ENCODE measurements at regions not wholly inside any gene's neighbourhood (a gene's known extent, or its start where the extent isn't known, plus 50 kb on each side); places are given as distances from the start of the nearest gene placed in this dataset.

DNA sequence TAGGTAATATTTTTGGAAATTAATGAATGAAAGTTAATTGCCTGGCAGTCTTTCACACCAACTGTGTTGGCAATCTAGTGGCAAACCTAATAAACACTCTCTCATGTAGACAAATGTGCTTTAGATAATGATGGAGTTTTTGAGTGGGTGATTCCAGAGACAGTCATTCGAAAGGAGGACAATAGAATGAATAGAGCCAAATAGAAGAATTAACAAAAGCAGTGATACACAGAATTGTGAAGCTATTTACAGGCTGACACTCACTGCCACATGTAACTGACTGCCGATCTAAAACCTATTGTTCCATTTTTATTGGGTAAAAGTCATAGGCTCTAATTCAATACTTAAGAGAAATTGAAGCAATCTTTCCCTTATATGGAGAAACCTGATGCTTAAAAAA is 338.5 kb downstream of the PCDH7 start:
- no peak for DNase-seq (ENCODE audit: low read depth)

DNA sequence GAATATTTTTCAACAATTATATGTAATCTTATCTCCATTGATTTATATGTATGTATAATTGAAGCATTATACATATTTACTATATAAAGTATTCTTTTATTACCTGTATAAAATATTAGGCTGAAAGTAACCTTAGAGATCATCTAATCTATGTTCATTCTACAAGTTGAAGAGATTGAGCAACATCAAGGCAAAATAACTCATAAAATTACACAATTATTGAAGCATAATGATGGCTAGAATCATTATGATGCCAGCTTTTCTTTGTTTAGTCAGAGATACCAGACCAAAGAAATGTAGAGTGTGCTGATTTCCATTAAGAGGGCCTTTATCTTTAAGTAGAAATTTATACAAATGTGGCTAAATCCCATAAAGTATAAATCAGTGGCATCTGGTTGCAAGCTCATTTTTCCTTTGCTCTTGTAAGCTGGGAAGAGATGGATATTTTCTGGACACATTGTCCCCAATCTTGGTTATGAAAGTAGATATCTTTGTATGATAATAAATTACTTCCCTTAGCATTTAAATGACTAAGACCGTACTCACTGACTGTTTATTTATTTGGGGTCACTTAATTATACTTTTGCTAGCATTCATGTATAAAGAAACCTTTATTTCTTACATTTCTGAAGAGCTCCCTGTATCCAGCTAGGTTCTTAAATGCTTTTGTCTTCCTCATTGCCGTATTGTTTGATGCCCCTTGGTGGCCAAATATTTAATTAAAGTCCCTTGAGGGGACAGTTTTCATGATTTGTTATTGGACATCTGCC is 339.8 kb downstream of the PCDH7 start:
- no peak for DNase-seq (ENCODE audit: low read depth)

DNA sequence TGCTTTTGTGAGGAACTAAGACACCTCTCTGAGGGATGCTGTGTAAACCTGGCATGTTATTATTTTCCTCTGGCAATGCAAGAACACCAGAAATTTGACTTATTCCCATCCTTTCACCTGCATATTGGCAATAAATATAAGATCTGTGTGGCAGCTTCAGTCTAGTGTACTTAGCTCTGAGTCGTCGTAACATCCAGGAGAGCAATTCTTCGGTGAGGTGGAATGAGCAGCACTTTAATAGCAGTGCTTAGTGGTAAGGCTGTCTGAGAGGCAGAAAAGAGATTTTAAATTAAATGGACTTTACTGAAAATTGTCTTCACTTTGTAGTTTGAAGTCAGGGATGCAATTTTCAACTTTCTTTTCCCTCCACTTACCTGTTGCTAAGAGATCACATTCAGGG is 344.9 kb downstream of the PCDH7 start:
- DNase-seq (ENCODE audit: low read depth), result no peak

DNA sequence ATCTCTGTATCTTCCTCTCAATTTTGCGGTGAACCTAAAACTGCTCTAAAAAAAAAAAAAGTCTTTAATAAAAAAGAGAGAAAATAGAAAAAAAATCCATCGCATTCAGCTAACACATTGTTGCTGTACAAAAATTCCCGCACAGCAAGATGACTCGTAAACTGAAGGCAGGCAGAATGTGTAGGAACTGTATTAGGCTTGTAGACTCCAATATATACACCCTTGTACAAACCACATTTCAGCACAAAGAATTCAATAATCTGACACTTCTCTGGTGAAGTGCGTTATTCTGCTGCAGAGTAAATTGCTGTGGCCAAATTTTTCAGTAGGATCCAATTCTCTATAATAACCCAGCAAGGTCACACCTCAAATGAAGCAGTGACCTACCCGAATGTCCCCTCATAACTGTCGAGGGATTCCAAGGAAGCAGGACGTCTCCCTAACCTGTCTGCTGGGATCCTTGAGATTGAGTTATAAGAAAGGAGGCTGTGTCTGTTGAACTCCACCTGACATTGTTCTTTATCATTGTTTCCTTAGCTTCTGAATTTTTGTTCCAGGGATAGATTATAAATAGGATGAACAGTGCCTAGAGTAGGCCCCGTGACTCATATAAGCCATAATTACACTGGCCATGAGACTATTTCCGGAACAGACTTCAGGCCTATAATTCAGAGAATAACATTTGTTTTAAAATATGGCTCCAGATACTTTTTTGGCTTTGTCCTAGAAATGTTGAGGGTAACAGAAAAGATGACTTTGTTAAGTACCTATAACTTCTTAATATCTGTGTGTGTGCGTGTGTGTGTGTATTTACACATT is 348.3 kb downstream of the PCDH7 start:
- DNase-seq (ENCODE audit: low read depth), result no peak

DNA sequence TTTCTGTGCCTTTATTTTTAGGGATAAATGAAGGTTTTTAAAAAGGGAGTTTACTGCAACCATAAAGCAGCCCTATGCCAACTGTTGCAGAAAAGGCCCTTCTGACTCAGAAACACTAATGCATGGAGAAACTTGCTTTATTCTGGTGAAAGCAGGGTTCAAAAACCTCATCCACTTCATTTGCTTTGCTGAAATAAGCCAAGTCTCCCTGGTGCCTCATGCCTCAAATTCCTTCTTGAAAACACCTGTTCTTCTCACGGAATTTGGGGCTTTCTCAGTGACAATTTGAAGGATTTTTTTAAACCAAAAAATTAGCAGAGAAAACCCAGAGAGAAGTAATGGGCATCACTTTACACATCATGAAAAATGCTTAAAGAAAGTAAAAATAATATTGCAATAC is 349.0 kb downstream of the PCDH7 start:
- no peak for DNase-seq (ENCODE audit: low read depth)

- no peak for DNase-seq (ENCODE audit: low read depth)
Measured at GRCh38 chr4:31071508-31072486, 351.6 kb downstream of the PCDH7 start.

DNA sequence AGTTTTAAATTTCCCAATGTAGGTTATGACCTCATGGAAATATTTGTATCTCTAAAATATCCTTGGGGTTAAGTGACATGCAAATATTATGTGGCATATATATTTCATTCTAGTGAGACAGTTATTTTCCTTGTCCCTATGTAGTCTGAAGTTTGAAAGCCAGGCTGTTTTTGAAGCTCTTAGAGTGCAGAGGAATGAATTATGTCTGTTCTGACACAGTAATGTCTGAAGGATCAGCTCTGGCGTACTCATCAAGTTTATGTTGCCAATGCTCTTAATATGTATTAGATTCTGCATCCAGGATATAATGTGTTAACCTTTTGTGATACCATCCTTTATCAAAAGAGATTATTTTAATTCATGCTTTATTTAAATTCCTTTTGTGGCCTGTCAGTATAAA is 355.8 kb downstream of the PCDH7 start:
- DNase-seq (ENCODE audit: low read depth), result no peak

DNA sequence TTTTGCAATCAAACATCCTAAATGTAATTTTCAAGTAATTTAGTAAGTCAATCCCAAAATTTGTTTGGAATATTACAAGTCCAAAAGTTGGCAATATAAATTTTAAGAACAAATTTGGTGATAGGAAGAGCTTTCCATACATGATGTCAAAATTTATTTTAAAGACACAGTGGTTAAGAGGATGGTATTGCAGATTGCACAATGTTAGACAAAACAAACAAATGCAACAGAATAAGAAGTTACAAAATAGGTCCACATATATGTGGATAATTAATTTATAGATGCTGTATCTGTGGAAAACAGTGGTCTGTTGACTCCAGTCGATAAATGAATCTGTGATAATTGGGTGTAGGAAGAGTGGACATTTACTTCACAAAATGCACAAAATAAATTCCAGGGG is 358.5 kb downstream of the PCDH7 start:
- DNase-seq (ENCODE audit: low read depth), result no peak

DNA sequence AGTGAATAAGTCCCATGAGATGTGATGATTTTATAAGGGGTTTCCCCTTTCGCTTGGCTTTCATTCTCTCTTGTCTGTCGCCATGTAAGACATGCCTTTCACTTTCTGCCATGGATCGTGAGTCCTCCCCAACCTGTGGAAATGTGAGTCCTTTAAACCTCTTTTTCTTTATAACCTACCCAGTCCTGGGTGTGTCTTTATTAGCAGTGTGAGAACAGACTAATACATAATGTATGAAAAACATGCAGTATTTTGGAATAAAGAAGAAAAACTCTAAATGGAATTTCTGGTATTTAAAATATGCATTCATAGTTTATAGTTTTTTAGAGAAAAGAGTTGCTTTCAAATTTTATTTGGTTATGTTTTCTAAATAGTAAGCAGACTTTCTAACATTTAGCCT is 360.7 kb downstream of the PCDH7 start:
- DNase-seq (ENCODE audit: low read depth), result no peak

- peak; percentile 1 for DNase-seq (ENCODE audit: low read depth)
Measured at GRCh38 chr4:31081366-31081765, 361.2 kb downstream of the PCDH7 start.

DNA sequence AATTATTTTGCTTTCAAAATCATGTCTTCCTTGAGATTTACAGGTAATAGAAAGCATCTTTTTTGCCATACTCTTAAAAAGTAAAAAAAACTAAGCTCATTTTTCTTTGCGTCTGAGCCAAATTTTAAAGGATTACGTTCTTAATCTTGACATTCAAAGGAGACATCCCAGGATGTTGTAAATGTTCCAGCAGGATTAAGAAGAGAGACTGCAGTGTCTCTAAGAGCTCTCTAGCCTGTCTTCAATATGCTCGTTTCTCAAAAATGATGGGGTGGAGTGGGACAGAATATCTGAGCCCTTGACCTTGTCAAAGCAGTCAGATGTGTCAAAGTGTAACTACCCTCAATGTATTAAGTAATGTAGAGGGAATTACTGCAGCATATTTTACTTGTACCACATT is 363.3 kb downstream of the PCDH7 start:
- DNase-seq (ENCODE audit: low read depth), result no peak

GRCh38 chr4:31084806-31085416 is 364.7 kb downstream of the PCDH7 start:
- no peak for DNase-seq (ENCODE audit: low read depth)

DNA sequence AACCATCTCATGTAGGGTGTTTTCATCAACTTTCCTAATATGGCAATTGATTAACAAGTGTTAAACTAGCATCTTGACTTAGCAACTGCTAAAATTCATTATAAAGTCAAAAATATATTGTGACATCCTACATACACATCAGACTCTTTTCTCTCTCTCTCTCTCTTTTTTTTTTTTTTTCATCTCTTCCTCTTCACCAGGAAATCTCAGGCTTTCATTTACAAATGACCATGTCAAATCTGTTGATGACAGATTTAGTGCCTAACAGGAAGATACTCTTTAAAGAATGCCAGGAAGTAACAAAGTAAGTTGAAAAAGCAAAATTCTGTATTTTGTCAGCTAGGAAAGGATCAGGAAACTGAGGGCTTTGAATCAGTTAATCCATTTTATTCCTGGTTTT is 365.5 kb downstream of the PCDH7 start:
- DNase-seq (ENCODE audit: low read depth), result no peak

- no peak for DNase-seq (ENCODE audit: low read depth)
Measured at GRCh38 chr4:31086756-31087330, 366.7 kb downstream of the PCDH7 start.

DNA sequence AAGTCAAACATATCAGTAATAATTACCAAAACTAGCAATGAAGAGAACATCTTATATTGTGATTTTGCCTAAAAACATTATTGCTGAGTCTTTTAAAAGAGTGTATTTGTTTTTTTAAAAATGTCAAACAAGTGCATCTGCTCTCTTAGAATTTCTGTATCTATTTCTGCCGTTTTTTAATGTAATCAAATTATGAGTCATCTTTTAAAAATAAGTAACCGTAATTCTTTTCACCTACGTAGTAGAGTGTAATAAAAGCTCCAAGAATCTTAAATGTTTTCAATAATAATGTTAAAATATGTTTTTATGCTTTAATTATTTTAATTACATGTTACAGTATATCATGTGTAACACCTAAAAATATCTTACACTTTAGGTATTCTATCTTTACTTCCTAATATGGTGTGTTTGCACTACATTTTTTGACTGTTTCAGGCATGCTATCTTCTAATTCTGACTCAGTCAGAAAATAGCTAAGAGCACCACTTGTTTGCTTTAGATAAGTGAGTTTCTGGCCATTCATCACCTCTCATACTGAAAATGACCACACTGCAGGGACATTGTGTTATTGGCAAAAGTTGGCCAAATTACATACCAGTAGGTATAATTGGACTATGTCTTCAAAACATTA is 368.5 kb downstream of the PCDH7 start:
- peak; percentile 39 for DNase-seq (ENCODE audit: low read depth)

DNA sequence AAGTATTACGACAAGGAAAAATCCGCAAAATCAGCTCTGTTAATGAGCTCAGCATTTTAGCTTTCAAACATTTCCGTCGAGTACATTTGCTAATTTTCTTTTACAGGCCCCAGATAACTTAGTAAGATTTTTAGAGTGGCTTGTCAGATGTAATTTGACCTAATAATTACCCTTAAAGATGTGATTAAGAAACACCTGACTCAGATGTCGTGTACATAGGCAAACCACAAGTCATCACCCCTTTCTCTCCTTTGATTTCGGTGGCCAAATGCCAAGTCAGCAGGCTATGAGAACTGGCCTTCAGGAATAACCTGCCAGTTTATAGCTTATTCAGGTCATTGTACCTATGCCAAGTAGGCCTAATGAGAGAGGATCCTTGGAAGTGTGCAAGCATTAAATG is 369.6 kb downstream of the PCDH7 start:
- peak; percentile 94 for DNase-seq (ENCODE audit: low read depth)

DNA sequence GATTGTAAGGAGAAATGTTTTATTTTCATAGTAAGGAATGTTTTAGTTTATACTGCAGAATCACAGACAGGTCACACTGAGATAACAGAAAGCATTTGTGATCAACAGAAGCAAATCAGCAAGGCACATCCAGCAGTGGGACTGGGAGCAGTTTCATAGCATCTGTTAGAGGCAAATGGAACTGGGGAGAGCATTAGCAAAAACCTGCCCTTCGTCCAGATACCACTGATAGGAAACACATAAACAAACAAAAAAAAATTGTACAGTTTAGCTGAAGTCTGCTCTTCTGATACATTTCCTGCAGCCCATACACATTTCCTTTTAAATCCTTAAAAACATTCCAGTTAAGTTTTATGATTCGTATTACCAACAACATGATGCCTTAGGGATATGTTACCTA is 374.3 kb downstream of the PCDH7 start:
- DNase-seq (ENCODE audit: low read depth), result no peak

DNA sequence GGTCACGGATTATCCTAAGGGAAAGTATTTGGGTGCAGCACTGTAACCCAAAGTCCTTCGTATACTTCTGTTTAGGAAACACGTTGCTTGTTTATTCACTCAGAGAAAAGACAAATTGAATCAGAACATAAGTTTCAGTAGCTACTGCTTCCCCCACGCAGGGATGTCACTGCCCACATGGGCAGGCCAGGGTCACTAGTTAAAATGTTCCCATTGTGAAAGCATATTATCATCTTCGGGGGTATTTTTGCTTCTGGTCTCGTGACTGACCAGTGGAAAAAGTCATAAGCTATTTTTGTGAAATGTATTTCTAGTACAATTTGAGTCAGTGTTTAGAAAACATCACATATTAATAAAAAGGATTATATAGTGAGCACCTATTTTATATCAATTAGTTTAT is 377.8 kb downstream of the PCDH7 start:
- no peak for DNase-seq (ENCODE audit: low read depth)

DNA sequence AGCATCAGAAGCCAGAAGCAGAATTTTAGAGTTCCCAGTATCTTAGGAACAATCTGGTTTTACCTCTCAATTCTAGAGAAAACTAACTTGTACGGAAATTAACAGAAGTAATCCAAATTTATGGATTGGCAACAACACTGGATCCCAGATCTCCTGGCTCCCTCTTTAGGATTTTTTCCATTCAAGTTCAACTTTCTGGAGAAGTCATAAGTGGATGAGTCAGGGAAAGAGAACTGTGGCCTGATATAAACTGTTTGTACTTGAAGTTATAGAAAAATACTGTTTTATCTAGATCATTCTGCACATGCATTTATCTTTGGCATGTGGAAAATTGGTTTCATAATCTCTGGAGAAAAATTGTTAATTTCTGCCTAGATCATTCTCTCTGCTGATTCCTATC is 380.4 kb downstream of the PCDH7 start:
- DNase-seq (ENCODE audit: low read depth), result no peak

- peak; percentile 1 for DNase-seq (ENCODE audit: low read depth)
Measured at GRCh38 chr4:31104043-31104442, 383.9 kb downstream of the PCDH7 start.

DNA sequence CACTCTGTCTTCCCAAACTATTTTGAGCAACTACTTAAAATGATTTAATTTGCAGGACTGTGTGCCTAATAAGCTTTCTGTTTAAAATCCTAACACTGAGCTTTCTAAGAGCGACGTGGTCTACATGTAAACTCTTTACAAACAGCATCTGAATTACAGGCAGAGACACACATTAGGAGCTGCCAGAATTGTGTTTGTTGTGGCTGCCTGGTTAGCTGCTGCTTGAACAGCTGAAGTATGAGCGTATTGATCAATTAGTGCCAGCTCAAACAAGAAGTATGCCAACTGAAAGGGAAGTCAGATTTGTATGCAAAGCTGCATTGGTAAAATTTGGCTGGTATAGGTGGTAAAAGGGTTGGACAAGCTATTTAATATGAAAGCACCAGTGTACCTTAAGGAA is 384.4 kb downstream of the PCDH7 start:
- no peak for DNase-seq (ENCODE audit: low read depth)

All from renal cortical epithelial cell (primary cell).